ENCODE measurements at regions not wholly inside any gene's neighbourhood (a gene's known extent, or its start where the extent isn't known, plus 50 kb on each side); places are given as distances from the start of the nearest gene placed in this dataset.

- TF ChIP-seq CTCF (IDR thresholded peaks at IDR 0.05) = no peak
- no peak for TF ChIP-seq POLR2A (IDR thresholded peaks at IDR 0.05)
Measured at GRCh38 chr6:139568151-139568955, 193.9 kb upstream of the CITED2 start.
